H9 (cell line): ENCODE measurements at regions not wholly inside any gene's neighbourhood (a gene's known extent, or its start where the extent isn't known, plus 50 kb on each side); places are given as distances from the start of the nearest gene placed in this dataset.
"Not testable (repeated sequence)": the region's sequence is repeated elsewhere in the genome, so short reads cannot be mapped to it uniquely, and the experiment has no call there.

Experiments used
- DNase-seq: peaks from one replicate; pipeline ENCODE4 v3.0.0-alpha.2; 2017
- H2AFZ ChIP-seq: one replicate; pipeline ENCODE4 v1.6.1; 2013; ENCODE audit warnings: mild to moderate bottlenecking, low read length, control low read depth, moderate library complexity
- H2AK5ac ChIP-seq: 2 replicates; pipeline ENCODE4 v1.6.1; 2013; ENCODE audit warnings: low read length, control low read depth, mixed read lengths; ENCODE audit not compliant: insufficient read length
- H2BK120ac ChIP-seq: one replicate; pipeline ENCODE4 v1.6.1; 2013; ENCODE audit warnings: low read depth, mild to moderate bottlenecking, low read length, control low read depth, inconsistent platforms; ENCODE audit not compliant: poor library complexity, severe bottlenecking
- H2BK12ac ChIP-seq: 2 replicates; pipeline ENCODE4 v1.6.1; 2013; ENCODE audit warnings: low read length, control low read depth, mixed read lengths, low read depth; ENCODE audit not compliant: insufficient read length
- H2BK15ac ChIP-seq: 2 replicates; pipeline ENCODE4 v1.6.1; 2013; ENCODE audit warnings: low read depth, low read length, control low read depth
- H2BK20ac ChIP-seq: one replicate; pipeline ENCODE4 v1.6.1; 2013; ENCODE audit warnings: low read depth, mild to moderate bottlenecking, low read length, control low read depth, inconsistent platforms; ENCODE audit not compliant: poor library complexity, severe bottlenecking
- H2BK5ac ChIP-seq: 2 replicates; pipeline ENCODE4 v1.6.1; 2013; ENCODE audit warnings: low read length, control low read depth, mixed read lengths; ENCODE audit not compliant: insufficient read length
- H3K14ac ChIP-seq: 2 replicates; pipeline ENCODE4 v1.6.1; 2013; ENCODE audit warnings: low read length, control low read depth; ENCODE audit not compliant: insufficient read depth
- H3K18ac ChIP-seq: 2 replicates; pipeline ENCODE4 v1.6.1; 2013; ENCODE audit warnings: low read depth, mild to moderate bottlenecking, mixed read lengths, low read length, control low read depth; ENCODE audit not compliant: insufficient read length
- H3K23ac ChIP-seq: 2 replicates; pipeline ENCODE4 v1.6.1; 2013; ENCODE audit warnings: low read length, control low read depth, mixed read lengths, low read depth; ENCODE audit not compliant: insufficient read length
- H3K23me2 ChIP-seq: 2 replicates; pipeline ENCODE4 v1.6.1; 2013; ENCODE audit warnings: low read depth, mild to moderate bottlenecking, mixed read lengths, low read length, control low read depth; ENCODE audit not compliant: insufficient read length, poor library complexity, severe bottlenecking
- H3K27ac ChIP-seq: 2 replicates; pipeline ENCODE4 v1.5.1; 2013; ENCODE audit warnings: low read length, control low read depth, mixed read lengths, low read depth; ENCODE audit not compliant: insufficient read length
- H3K27me3 ChIP-seq: 2 replicates; pipeline ENCODE4 v1.6.1; 2013; ENCODE audit warnings: low read length, control low read depth, inconsistent platforms; ENCODE audit not compliant: insufficient read depth
- H3K4ac ChIP-seq: 2 replicates; pipeline ENCODE4 v1.6.1; 2013; ENCODE audit warnings: low read depth, mild to moderate bottlenecking, control low read depth, inconsistent platforms, low read length, moderate library complexity
- H3K4me1 ChIP-seq: 2 replicates; pipeline ENCODE4 v1.6.1; 2013; ENCODE audit warnings: low read length, control low read depth, inconsistent platforms; ENCODE audit not compliant: insufficient read depth
- H3K4me2 ChIP-seq: 2 replicates; pipeline ENCODE4 v1.6.1; 2013; ENCODE audit warnings: low read length, control low read depth, mixed read lengths; ENCODE audit not compliant: insufficient read length, insufficient read depth
- H3K56ac ChIP-seq: 2 replicates; pipeline ENCODE4 v1.6.1; 2013; ENCODE audit warnings: low read depth, mild to moderate bottlenecking, mixed read lengths, low read length, control low read depth; ENCODE audit not compliant: insufficient read length
- H3K79me1 ChIP-seq: 2 replicates; pipeline ENCODE4 v1.6.1; 2013; ENCODE audit warnings: low read depth, mild to moderate bottlenecking, moderate library complexity, low read length, control low read depth, inconsistent platforms; ENCODE audit not compliant: insufficient read depth, poor library complexity, severe bottlenecking
- H3K79me2 ChIP-seq: 2 replicates; pipeline ENCODE4 v1.6.1; 2013; ENCODE audit warnings: low read length, control low read depth, inconsistent platforms; ENCODE audit not compliant: insufficient read depth
- H3K9ac ChIP-seq: 2 replicates; pipeline ENCODE4 v1.6.1; 2013; ENCODE audit warnings: low read length, control low read depth, mixed read lengths; ENCODE audit not compliant: insufficient read length; ENCODE audit errors: extremely low read depth
- H3K9me3 ChIP-seq: one replicate; pipeline ENCODE4 v1.6.1; 2013; ENCODE audit warnings: low read depth, low read length, inconsistent platforms; ENCODE audit not compliant: control insufficient read depth
- H3T11ph ChIP-seq: one replicate; pipeline ENCODE4 v1.6.1; 2013; ENCODE audit warnings: mild to moderate bottlenecking, low read length, control low read depth, inconsistent platforms
- H4K20me1 ChIP-seq: one replicate; pipeline ENCODE4 v1.6.1; 2013; ENCODE audit not compliant: control insufficient read depth, insufficient read length, insufficient read depth
- H4K5ac ChIP-seq: 2 replicates; pipeline ENCODE4 v1.6.1; 2013; ENCODE audit warnings: low read depth, mild to moderate bottlenecking, mixed read lengths, low read length, control low read depth; ENCODE audit not compliant: insufficient read length
- H4K8ac ChIP-seq: replicated peaks from 2 replicates; pipeline ENCODE4 v1.6.1; 2013; ENCODE audit warnings: low read length, control low read depth, mixed read lengths, low read depth; ENCODE audit not compliant: insufficient read length
- H4K91ac ChIP-seq: 2 replicates; pipeline ENCODE4 v1.6.1; 2013; ENCODE audit warnings: low read depth, mild to moderate bottlenecking, moderate library complexity, mixed read lengths, low read length, control low read depth; ENCODE audit not compliant: insufficient read length
- H3K27ac Mint-ChIP-seq, 3 experiments: 2 replicates in 2 of 3; 3 replicates in 1 of 3; pipeline ENCODE4 v1.8.0; 2020 to 2021; ENCODE audit warnings: mixed read lengths in 3 of 3, mild to moderate bottlenecking in 1 of 3, moderate library complexity in 1 of 3
- H3K27me3 Mint-ChIP-seq: 2 replicates; pipeline ENCODE4 v1.8.0; 2021; ENCODE audit warnings: low read depth, mild to moderate bottlenecking, moderate library complexity, mixed read lengths
- H3K36me3 Mint-ChIP-seq, 3 experiments: 2 replicates in 2 of 3; 3 replicates in 1 of 3; pipeline ENCODE4 v1.8.0; 2020 to 2021; ENCODE audit warnings: low read depth in 3 of 3, mixed read lengths in 3 of 3; ENCODE audit not compliant: insufficient read depth in 1 of 3
- H3K4me1 Mint-ChIP-seq, 2 experiments: 2 replicates each; pipeline ENCODE4 v1.8.0; 2020; ENCODE audit warnings: mixed read lengths in 2 of 2
- H3K4me3 Mint-ChIP-seq, 2 experiments: 2 replicates in 1 of 2; 3 replicates in 1 of 2; pipeline ENCODE4 v1.8.0; 2020 to 2021; ENCODE audit warnings: mild to moderate bottlenecking in 2 of 2, mixed read lengths in 2 of 2, moderate library complexity in 1 of 2
- H3K9me3 Mint-ChIP-seq, 2 experiments: 2 replicates in 1 of 2; 3 replicates in 1 of 2; pipeline ENCODE4 v1.8.0; 2020; ENCODE audit warnings: mild to moderate bottlenecking in 2 of 2, mixed read lengths in 2 of 2, moderate library complexity in 1 of 2
- WGBS: extraction: QIAGEN DNeasy Blood & Tissue Kit; methylation state at CpG from one replicate; pipeline ENCODE4 v1.1.7; 2013; ENCODE audit warnings: missing lambda C conversion rate, low lambda C conversion rate, mixed read lengths; ENCODE audit not compliant: insufficient read length; ENCODE audit errors: extremely low coverage; 5-methylcytosine and 5-hydroxymethylcytosine counted together
- TF ChIP-seq, protein P1 (sequence below): fragments of 200-600 bp; sonication (generic); conservative IDR thresholded peaks from 3 replicates; pipeline ENCODE4 v1.8.0; 2021; ENCODE audit warnings: antibody characterized with exemption, mild to moderate bottlenecking

- H2BK12ac ChIP-seq, H3K56ac ChIP-seq, H2AFZ ChIP-seq, H3K4me3 Mint-ChIP-seq, H3K27ac Mint-ChIP-seq, H3K23me2 ChIP-seq, H3K9ac ChIP-seq, H2AK5ac ChIP-seq, H3K4me1 ChIP-seq, H3K4me2 ChIP-seq, H2BK5ac ChIP-seq, H3K9me3 ChIP-seq, H3K18ac ChIP-seq, H3K4ac ChIP-seq, H4K20me1 ChIP-seq, H4K8ac ChIP-seq, H3K79me2 ChIP-seq, H4K91ac ChIP-seq, H3K23ac ChIP-seq, H3K27ac ChIP-seq, H2BK120ac ChIP-seq, H3T11ph ChIP-seq, H2BK15ac ChIP-seq, H3K14ac ChIP-seq, H4K5ac ChIP-seq, H3K27me3 Mint-ChIP-seq, H3K79me1 ChIP-seq, H3K27me3 ChIP-seq, H3K4me1 Mint-ChIP-seq, H2BK20ac ChIP-seq: not testable (repeated sequence)
- peaks cover 25 to 48% of the 10 kb centered on the region in 2 experiments for H3K9me3 Mint-ChIP-seq
- DNase-seq, result peak; percentile 48
- TF ChIP-seq, protein P1, sequence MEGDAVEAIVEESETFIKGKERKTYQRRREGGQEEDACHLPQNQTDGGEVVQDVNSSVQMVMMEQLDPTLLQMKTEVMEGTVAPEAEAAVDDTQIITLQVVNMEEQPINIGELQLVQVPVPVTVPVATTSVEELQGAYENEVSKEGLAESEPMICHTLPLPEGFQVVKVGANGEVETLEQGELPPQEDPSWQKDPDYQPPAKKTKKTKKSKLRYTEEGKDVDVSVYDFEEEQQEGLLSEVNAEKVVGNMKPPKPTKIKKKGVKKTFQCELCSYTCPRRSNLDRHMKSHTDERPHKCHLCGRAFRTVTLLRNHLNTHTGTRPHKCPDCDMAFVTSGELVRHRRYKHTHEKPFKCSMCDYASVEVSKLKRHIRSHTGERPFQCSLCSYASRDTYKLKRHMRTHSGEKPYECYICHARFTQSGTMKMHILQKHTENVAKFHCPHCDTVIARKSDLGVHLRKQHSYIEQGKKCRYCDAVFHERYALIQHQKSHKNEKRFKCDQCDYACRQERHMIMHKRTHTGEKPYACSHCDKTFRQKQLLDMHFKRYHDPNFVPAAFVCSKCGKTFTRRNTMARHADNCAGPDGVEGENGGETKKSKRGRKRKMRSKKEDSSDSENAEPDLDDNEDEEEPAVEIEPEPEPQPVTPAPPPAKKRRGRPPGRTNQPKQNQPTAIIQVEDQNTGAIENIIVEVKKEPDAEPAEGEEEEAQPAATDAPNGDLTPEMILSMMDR, result 0 out of 3 replicates have a peak, but pooled peaks have one; percentile 18
- no CpG with 5 or more reads among the region's 4 CpGs for WGBS
- H3K36me3 Mint-ChIP-seq, result peaks cover 2 to 15% (median 3%) of the 10 kb centered on the region in 3 experiments; a peak in 2 of 7 replicates
Observed at GRCh38 chr9:100748930-100749329, 171.1 kb downstream of the CAVIN4 start.
